B cell (primary cell): ENCODE measurements at regions not wholly inside any gene's neighbourhood (a gene's known extent, or its start where the extent isn't known, plus 50 kb on each side); places are given as distances from the start of the nearest gene placed in this dataset.

Experiments
- ATAC-seq: fragments of 200-7000 bp; cut with Tn5 transposase; one replicate; pipeline ENCODE4 v1.10.0; 2021; ENCODE audit warnings: low read depth, mild to moderate bottlenecking, moderate number of reproducible peaks, moderate library complexity
- CTCF ChIA-PET: fragments of 350-600 bp; sonication (Branson Sonifier 250); formaldehyde crosslinking; loops from one replicate; lab custom pipeline; 2021; ENCODE audit warnings: antibody characterized with exemption, inconsistent platforms; lab: Charles Lee
- POLR2A ChIA-PET: fragments of 350-600 bp; sonication (Branson Sonifier 250); formaldehyde crosslinking; loops from one replicate; lab custom pipeline; 2021; ENCODE audit warnings: antibody characterized with exemption; lab: Charles Lee
- DNase-seq: peaks from one replicate; pipeline ENCODE4 v3.0.0; 2013
- H2AFZ ChIP-seq: 2 replicates; pipeline ENCODE4 v1.6.1; 2012; ENCODE audit warnings: mild to moderate bottlenecking, low read depth, low read length; ENCODE audit not compliant: insufficient read depth, poor library complexity, severe bottlenecking
- H3K27ac ChIP-seq, 2 donors: 1 replicate in 1 of 2; 2 replicates in 1 of 2; pipeline ENCODE4 v1.5.1; 2012 to 2013; ENCODE audit warnings: low read length in 2 of 2, mild to moderate bottlenecking in 2 of 2, moderate library complexity in 1 of 2
- H3K27me3 ChIP-seq, 4 experiments: fragments of 200-600 bp in 1 of 4; sonication (generic) in 1 of 4; replicated peaks in 1 of 4; 1 replicate in 2 of 4; 2 replicates in 2 of 4; pipeline versions ENCODE4 v1.6.1 to v1.7.0; 2013 to 2016; ENCODE audit warnings: low read length in 3 of 4, mild to moderate bottlenecking in 2 of 4, mixed read lengths in 1 of 4, moderate library complexity in 1 of 4; ENCODE audit not compliant: insufficient read depth in 4 of 4, control insufficient read depth in 3 of 4; ENCODE audit errors: control extremely low read depth in 1 of 4
- H3K36me3 ChIP-seq, 2 experiments: replicated peaks in 1 of 2; 1 replicate in 1 of 2; 2 replicates in 1 of 2; pipeline versions ENCODE4 v1.6.1 to v1.7.1; 2013; ENCODE audit warnings: low read length in 1 of 2; ENCODE audit not compliant: insufficient read depth in 2 of 2, control insufficient read depth in 1 of 2; ENCODE audit errors: control extremely low read depth in 1 of 2, extremely low read depth in 1 of 2
- H3K4me1 ChIP-seq, 2 donors: fragments of 200-600 bp in 1 of 2; sonication (generic) in 1 of 2; 1 replicate in 1 of 2; 2 replicates in 1 of 2; pipeline versions ENCODE4 v1.5.1 to v1.6.1; 2013 to 2017; ENCODE audit warnings: low read length in 2 of 2; ENCODE audit not compliant: control insufficient read depth in 2 of 2, insufficient read depth in 2 of 2
- H3K4me2 ChIP-seq: replicated peaks from 2 replicates; pipeline ENCODE3; 2012; ENCODE audit warnings: mild to moderate bottlenecking, low read depth, low read length; ENCODE audit not compliant: poor library complexity, severe bottlenecking
- H3K4me3 ChIP-seq, 5 experiments: fragments of 200-600 bp in 1 of 5; sonication (generic) in 1 of 5; 1 replicate in 3 of 5; 2 replicates in 2 of 5; pipeline versions ENCODE4 v1.5.1 to v1.7.0; 2011 to 2016; ENCODE audit warnings: low read length in 4 of 5, mild to moderate bottlenecking in 4 of 5, low read depth in 2 of 5, control low read depth in 1 of 5, moderate library complexity in 1 of 5; ENCODE audit not compliant: insufficient read depth in 1 of 5; ENCODE audit errors: control extremely low read depth in 1 of 5, extremely low read depth in 1 of 5
- H3K79me2 ChIP-seq: fragments of 200-600 bp; sonication (generic); one replicate; pipeline ENCODE4 v1.6.0; 2016; ENCODE audit warnings: low read length; ENCODE audit not compliant: control insufficient read depth, insufficient read depth
- H3K9ac ChIP-seq: fragments of 200-600 bp; sonication (generic); 2 replicates; pipeline ENCODE4 v1.6.1; 2017; ENCODE audit warnings: mild to moderate bottlenecking, low read length, moderate library complexity
- H3K9me3 ChIP-seq, 3 donors: one replicate each; pipeline versions ENCODE4 v1.6.1 to v1.7.1; 2013; ENCODE audit warnings: low read length in 2 of 3; ENCODE audit not compliant: control insufficient read depth in 2 of 3, insufficient read depth in 1 of 3; ENCODE audit errors: control extremely low read depth in 1 of 3
- H4K20me1 ChIP-seq: 2 replicates; pipeline ENCODE4 v1.6.0; 2012; ENCODE audit warnings: mild to moderate bottlenecking, low read length; ENCODE audit not compliant: insufficient read depth, control insufficient read depth, poor library complexity, severe bottlenecking
- H3K27ac Mint-ChIP-seq: one replicate; pipeline ENCODE4 v1.8.0; 2021; ENCODE audit warnings: mixed read lengths
- H3K27me3 Mint-ChIP-seq: one replicate; pipeline ENCODE4 v1.8.0; 2021; ENCODE audit warnings: mixed read lengths
- H3K4me1 Mint-ChIP-seq: one replicate; pipeline ENCODE4 v1.8.0; 2021; ENCODE audit warnings: mixed read lengths
- H3K4me3 Mint-ChIP-seq: one replicate; pipeline ENCODE4 v1.8.0; 2021; ENCODE audit warnings: mixed read lengths
- H3K9me3 Mint-ChIP-seq: one replicate; pipeline ENCODE4 v1.8.0; 2022; ENCODE audit warnings: mixed read lengths; ENCODE audit not compliant: insufficient read depth
- EZH2 ChIP-seq: IDR thresholded peaks from 2 replicates; pipeline ENCODE4 v1.6.1; 2012; ENCODE audit warnings: borderline replicate concordance, low read depth, mild to moderate bottlenecking, moderate library complexity, low read length; ENCODE audit not compliant: insufficient read depth, poor library complexity, severe bottlenecking
- WGBS: methylation state at CpG from one replicate; pipeline ENCODE4 v1.1.5; 2013; ENCODE audit warnings: missing lambda C conversion rate; ENCODE audit not compliant: insufficient coverage; 5-methylcytosine and 5-hydroxymethylcytosine counted together
- intact Hi-C: fragments of 100-400 bp; cut with micrococcal nuclease; formaldehyde crosslinking; loops from one replicate; pipeline ENCODE4 v1.10.0; 2022
- TF ChIP-seq, protein P1 (sequence below): fragments of 200-600 bp; IDR thresholded peaks from one replicate; pipeline ENCODE4 v1.8.0; 2022; ENCODE audit warnings: antibody characterized with exemption, mild to moderate bottlenecking

DNA sequence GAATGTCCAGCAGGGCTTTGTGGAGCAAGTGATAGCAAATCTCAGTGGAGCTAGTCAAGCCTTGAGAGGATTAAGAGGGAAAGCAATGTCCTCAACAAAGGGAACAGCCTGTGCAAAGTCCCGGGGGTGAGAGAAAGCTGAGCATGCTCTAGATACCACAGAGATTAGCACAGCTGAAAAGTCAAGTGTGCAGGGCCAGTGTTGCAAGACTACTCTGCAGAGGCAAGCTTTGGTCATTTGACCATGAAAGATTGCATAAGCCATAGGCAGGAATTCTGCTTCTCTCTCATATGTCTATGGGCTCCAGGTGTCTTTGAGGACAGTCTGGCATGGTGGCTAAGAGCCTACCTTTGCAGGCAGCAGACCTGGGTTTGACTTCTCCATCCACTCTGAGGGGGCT lies 181.0 kb upstream of the JUN start:
- WGBS = 94% methylated on average over 1 of the region's 1 CpG
- no peaks in the 10 kb centered on the region for H3K9me3 ChIP-seq
- H3K4me2 ChIP-seq = no peak overlapping the region
- CTCF ChIA-PET = no interaction called here
- Mint-ChIP-seq H3K27me3 (no peaks in the 10 kb centered on the region), H3K27ac (peak overlapping the region; percentile 50), H3K9me3 (no peaks in the 10 kb centered on the region), H3K4me3 (no peak overlapping the region), H3K4me1 (peaks cover 63% of the 10 kb centered on the region)
- H3K27ac ChIP-seq = no peak overlapping the region
- no peaks in the 10 kb centered on the region for H3K27me3 ChIP-seq
- H2AFZ ChIP-seq = no peak overlapping the region
- no peaks in the 10 kb centered on the region for H4K20me1 ChIP-seq
- peaks cover 51 to 55% of the 10 kb centered on the region in 2 donors for H3K4me1 ChIP-seq
- POLR2A ChIA-PET = no interaction called here
- DNase-seq (no peak), ATAC-seq (no peak)
- H3K9ac ChIP-seq = no peak overlapping the region
- intact Hi-C loops = no loop called here
- no peaks in the 10 kb centered on the region for H3K36me3 ChIP-seq
- no peaks in the 10 kb centered on the region for H3K79me2 ChIP-seq
- no peak overlapping the region for H3K4me3 ChIP-seq
- TF ChIP-seq EZH2 = no peak

DNA sequence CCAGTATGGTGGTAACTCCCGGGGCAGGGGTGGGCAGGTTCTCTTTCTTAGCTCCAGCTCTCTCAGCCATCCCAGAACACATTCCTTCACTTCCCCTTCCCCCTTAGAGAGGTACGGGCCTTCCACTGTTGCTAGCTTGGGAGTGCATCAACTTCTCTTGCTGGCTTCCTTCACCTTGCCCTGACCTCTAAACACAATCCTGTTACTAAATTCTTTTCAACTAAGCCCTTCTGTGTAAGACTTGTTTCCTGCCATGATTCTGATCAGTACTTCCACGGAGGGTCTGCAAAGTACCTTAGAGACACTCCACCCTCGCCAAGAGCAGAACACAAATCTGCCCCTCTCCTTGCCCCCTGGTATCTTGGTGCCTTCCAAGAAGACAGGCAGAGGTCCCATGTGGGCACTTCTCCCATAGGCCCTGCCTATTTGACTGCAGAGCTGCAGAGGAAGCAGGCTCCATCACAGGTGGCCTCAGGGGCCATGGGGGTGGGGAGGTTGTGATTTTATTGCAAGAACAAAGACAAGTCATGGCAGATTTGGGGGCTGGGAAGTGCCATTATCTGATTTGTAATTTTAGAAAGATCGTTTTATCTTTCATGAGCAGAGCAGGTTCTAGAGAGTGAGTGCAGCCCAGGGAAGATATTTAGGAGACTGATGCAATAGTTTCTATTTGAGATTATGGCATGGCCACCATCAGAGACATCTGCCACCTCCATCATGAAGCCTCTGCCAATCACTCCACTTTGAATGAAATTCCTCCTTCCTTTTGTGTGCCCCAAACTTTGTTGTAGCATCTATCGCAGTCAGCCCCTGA lies 182.5 kb upstream of the JUN start:
- peak overlapping the region; percentile 76 for H3K27ac Mint-ChIP-seq
- intact Hi-C loops = no loop called here
- Histone ChIP-seq H3K4me1 (peaks cover 54 to 58% of the 10 kb centered on the region in 2 donors), H3K27ac (peak overlapping the region; percentile 81 to 90), H3K4me2 (peak overlapping the region; percentile 35), H3K36me3 (no peaks in the 10 kb centered on the region), H3K79me2 (no peaks in the 10 kb centered on the region), H3K4me3 (peak overlapping the region in 1 of 5 experiments; percentile 5), H2AFZ (peak overlapping the region; percentile 49), H4K20me1 (no peaks in the 10 kb centered on the region), H3K27me3 (no peaks in the 10 kb centered on the region), H3K9me3 (no peaks in the 10 kb centered on the region), H3K9ac (no peak overlapping the region)
- 68% methylated on average over 5 of the region's 6 CpGs for WGBS
- no peak for TF ChIP-seq EZH2
- TF ChIP-seq, protein P1, sequence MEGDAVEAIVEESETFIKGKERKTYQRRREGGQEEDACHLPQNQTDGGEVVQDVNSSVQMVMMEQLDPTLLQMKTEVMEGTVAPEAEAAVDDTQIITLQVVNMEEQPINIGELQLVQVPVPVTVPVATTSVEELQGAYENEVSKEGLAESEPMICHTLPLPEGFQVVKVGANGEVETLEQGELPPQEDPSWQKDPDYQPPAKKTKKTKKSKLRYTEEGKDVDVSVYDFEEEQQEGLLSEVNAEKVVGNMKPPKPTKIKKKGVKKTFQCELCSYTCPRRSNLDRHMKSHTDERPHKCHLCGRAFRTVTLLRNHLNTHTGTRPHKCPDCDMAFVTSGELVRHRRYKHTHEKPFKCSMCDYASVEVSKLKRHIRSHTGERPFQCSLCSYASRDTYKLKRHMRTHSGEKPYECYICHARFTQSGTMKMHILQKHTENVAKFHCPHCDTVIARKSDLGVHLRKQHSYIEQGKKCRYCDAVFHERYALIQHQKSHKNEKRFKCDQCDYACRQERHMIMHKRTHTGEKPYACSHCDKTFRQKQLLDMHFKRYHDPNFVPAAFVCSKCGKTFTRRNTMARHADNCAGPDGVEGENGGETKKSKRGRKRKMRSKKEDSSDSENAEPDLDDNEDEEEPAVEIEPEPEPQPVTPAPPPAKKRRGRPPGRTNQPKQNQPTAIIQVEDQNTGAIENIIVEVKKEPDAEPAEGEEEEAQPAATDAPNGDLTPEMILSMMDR = no peak
- peak overlapping the region; percentile 0 for H3K4me3 Mint-ChIP-seq
- H3K9me3 Mint-ChIP-seq = no peaks in the 10 kb centered on the region
- DNase-seq (no peak), ATAC-seq (no peak)
- CTCF ChIA-PET = interaction anchor here (0.7 to 1.6 kb wide), 2 partner anchors 47 to 81 kb away, joined by 3 to 4 read pairs; no protein-coding TSS in a partner anchor
- POLR2A ChIA-PET = interaction anchor here (0.5 kb wide), 1 partner anchor 179 kb away, joined by 3 read pairs; no protein-coding TSS in a partner anchor
- peaks cover 65% of the 10 kb centered on the region for H3K4me1 Mint-ChIP-seq
- no peaks in the 10 kb centered on the region for H3K27me3 Mint-ChIP-seq
